Activated CD8-positive, alpha-beta T cell treated with anti-CD3 and anti-CD28 coated beads for 36 hours (primary cell): ENCODE measurements at regions not wholly inside any gene's neighbourhood (a gene's known extent, or its start where the extent isn't known, plus 50 kb on each side); places are given as distances from the start of the nearest gene placed in this dataset.

Source experiments
- ATAC-seq: fragments of 200-7000 bp; cut with Tn5 transposase; one replicate; pipeline ENCODE4 v1.10.0; 2021; ENCODE audit warnings: mild to moderate bottlenecking, moderate library complexity
- CTCF ChIA-PET: fragments of 350-600 bp; sonication (Branson Sonifier 250); formaldehyde crosslinking; loops from one replicate; lab custom pipeline; 2021; ENCODE audit warnings: antibody characterized with exemption; lab: Charles Lee
- POLR2A ChIA-PET: fragments of 350-600 bp; sonication (Branson Sonifier 250); formaldehyde crosslinking; loops from one replicate; lab custom pipeline; 2021; ENCODE audit warnings: antibody characterized with exemption; lab: Charles Lee
- DNase-seq: peaks from one replicate; pipeline ENCODE4 v3.0.0-alpha.2; 2020
- H3K27ac Mint-ChIP-seq: one replicate; pipeline ENCODE4 v1.8.0; 2021; ENCODE audit warnings: mild to moderate bottlenecking, mixed read lengths
- H3K27me3 Mint-ChIP-seq: one replicate; pipeline ENCODE4 v1.8.0; 2021; ENCODE audit warnings: mixed read lengths
- H3K36me3 Mint-ChIP-seq: one replicate; pipeline ENCODE4 v1.8.0; 2021; ENCODE audit warnings: low read depth, mixed read lengths
- H3K4me1 Mint-ChIP-seq: one replicate; pipeline ENCODE4 v1.8.0; 2021; ENCODE audit warnings: low read depth, mixed read lengths
- H3K4me3 Mint-ChIP-seq: one replicate; pipeline ENCODE4 v1.8.0; 2021; ENCODE audit warnings: mild to moderate bottlenecking, moderate library complexity, mixed read lengths
- H3K9me3 Mint-ChIP-seq: one replicate; pipeline ENCODE4 v1.8.0; 2021; ENCODE audit warnings: mixed read lengths
- intact Hi-C: fragments of 100-400 bp; cut with micrococcal nuclease; formaldehyde crosslinking; loops from one replicate; pipeline ENCODE4 v1.10.0; 2022
- TF ChIP-seq, protein P1 (sequence below): fragments of 200-600 bp; IDR thresholded peaks from one replicate; pipeline ENCODE4 v1.8.0; 2022; ENCODE audit warnings: antibody characterized with exemption, mild to moderate bottlenecking

- ATAC-seq (no peak), DNase-seq (no peak)
- Mint-ChIP-seq H3K9me3 (peaks cover 3% of the 10 kb centered on the region), H3K4me1 (no peaks in the 10 kb centered on the region), H3K4me3 (no peak overlapping the region), H3K36me3 (no peaks in the 10 kb centered on the region), H3K27me3 (no peaks in the 10 kb centered on the region), H3K27ac (no peak overlapping the region)
- CTCF ChIA-PET = no interaction called here
- intact Hi-C loops = no loop called here
- TF ChIP-seq, protein P1, sequence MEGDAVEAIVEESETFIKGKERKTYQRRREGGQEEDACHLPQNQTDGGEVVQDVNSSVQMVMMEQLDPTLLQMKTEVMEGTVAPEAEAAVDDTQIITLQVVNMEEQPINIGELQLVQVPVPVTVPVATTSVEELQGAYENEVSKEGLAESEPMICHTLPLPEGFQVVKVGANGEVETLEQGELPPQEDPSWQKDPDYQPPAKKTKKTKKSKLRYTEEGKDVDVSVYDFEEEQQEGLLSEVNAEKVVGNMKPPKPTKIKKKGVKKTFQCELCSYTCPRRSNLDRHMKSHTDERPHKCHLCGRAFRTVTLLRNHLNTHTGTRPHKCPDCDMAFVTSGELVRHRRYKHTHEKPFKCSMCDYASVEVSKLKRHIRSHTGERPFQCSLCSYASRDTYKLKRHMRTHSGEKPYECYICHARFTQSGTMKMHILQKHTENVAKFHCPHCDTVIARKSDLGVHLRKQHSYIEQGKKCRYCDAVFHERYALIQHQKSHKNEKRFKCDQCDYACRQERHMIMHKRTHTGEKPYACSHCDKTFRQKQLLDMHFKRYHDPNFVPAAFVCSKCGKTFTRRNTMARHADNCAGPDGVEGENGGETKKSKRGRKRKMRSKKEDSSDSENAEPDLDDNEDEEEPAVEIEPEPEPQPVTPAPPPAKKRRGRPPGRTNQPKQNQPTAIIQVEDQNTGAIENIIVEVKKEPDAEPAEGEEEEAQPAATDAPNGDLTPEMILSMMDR = no peak
- POLR2A ChIA-PET = no interaction called here
These were observed 369.2 kb downstream of the HAO1 start for GRCh38 chr20:7571101-7571500.

- Mint-ChIP-seq H3K4me3 (no peak overlapping the region), H3K27me3 (no peaks in the 10 kb centered on the region), H3K9me3 (peaks cover 3% of the 10 kb centered on the region), H3K27ac (no peak overlapping the region), H3K4me1 (no peaks in the 10 kb centered on the region), H3K36me3 (no peaks in the 10 kb centered on the region)
- intact Hi-C loops = no loop called here
- CTCF ChIA-PET = no interaction called here
- ATAC-seq = no peak
- POLR2A ChIA-PET = no interaction called here
- DNase-seq = no peak
- TF ChIP-seq, protein P1 = no peak
These were observed 368.7 kb downstream of the HAO1 start for GRCh38 chr20:7571521-7572055.

GRCh38 chr20:7579888-7580287 lies 360.4 kb downstream of the HAO1 start:
- H3K27ac Mint-ChIP-seq = no peak overlapping the region
- H3K4me1 Mint-ChIP-seq = no peaks in the 10 kb centered on the region
- intact Hi-C loops = no loop called here
- TF ChIP-seq, protein P1 = no peak
- ATAC-seq (no peak), DNase-seq (no peak)
- CTCF ChIA-PET = no interaction called here
- H3K4me3 Mint-ChIP-seq = no peak overlapping the region
- POLR2A ChIA-PET = no interaction called here
- H3K9me3 Mint-ChIP-seq = peaks cover 9% of the 10 kb centered on the region
- no peaks in the 10 kb centered on the region for H3K27me3 Mint-ChIP-seq
- no peaks in the 10 kb centered on the region for H3K36me3 Mint-ChIP-seq

DNA sequence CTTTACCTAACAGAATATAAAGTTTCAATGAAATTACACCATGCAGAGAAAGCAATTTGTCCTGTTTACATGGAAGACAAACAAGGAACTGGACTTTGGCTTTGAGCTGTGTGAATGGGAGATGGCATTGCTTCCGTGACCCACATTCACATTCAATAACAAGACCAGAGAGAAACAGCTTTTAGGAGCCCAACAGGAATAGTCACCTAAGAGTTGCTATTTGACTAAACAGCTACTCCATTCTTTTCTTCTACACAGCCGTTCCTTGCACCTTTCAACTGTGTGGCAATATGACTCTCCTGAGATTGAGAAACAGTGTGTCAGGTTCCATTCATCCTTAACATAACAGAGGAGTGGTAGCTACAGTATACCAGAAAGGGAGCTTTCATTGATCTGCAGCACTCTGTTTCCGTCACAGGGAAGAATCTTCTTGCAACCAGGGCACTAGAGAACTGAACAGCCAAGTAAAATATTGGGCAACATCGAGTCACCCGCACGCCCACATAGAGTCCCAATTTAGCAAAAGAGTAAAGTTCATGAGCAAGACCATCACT lies 355.1 kb downstream of the HAO1 start:
- TF ChIP-seq, protein P1 = no peak
- POLR2A ChIA-PET = no interaction called here

GRCh38 chr20:7586481-7586880 lies 353.8 kb downstream of the HAO1 start:
- H3K4me3 Mint-ChIP-seq = no peak overlapping the region
- POLR2A ChIA-PET = no interaction called here
- TF ChIP-seq, protein P1 = no peak

More for the DNA sequence above, 355.1 kb downstream of the HAO1 start:
- ATAC-seq = no peak
- Mint-ChIP-seq H3K27me3 (no peaks in the 10 kb centered on the region), H3K4me1 (no peaks in the 10 kb centered on the region), H3K9me3 (peaks cover 7% of the 10 kb centered on the region), H3K27ac (no peak overlapping the region), H3K36me3 (no peaks in the 10 kb centered on the region), H3K4me3 (no peak overlapping the region)
- CTCF ChIA-PET = interaction anchor here (0.6 kb wide), 1 partner anchor 294 kb away, joined by 3 read pairs; no protein-coding TSS in a partner anchor
- no peak for DNase-seq
- intact Hi-C loops = no loop called here

More at GRCh38 chr20:7586481-7586880, 353.8 kb downstream of the HAO1 start:
- Mint-ChIP-seq H3K27ac (no peak overlapping the region), H3K9me3 (peaks cover 7% of the 10 kb centered on the region), H3K27me3 (no peaks in the 10 kb centered on the region), H3K4me1 (no peaks in the 10 kb centered on the region), H3K36me3 (no peaks in the 10 kb centered on the region)
- DNase-seq (no peak), ATAC-seq (no peak)
- intact Hi-C loops = no loop called here
- CTCF ChIA-PET = no interaction called here
